ENCODE measurements at regions not wholly inside any gene's neighbourhood (a gene's known extent, or its start where the extent isn't known, plus 50 kb on each side); places are given as distances from the start of the nearest gene placed in this dataset.

DNA sequence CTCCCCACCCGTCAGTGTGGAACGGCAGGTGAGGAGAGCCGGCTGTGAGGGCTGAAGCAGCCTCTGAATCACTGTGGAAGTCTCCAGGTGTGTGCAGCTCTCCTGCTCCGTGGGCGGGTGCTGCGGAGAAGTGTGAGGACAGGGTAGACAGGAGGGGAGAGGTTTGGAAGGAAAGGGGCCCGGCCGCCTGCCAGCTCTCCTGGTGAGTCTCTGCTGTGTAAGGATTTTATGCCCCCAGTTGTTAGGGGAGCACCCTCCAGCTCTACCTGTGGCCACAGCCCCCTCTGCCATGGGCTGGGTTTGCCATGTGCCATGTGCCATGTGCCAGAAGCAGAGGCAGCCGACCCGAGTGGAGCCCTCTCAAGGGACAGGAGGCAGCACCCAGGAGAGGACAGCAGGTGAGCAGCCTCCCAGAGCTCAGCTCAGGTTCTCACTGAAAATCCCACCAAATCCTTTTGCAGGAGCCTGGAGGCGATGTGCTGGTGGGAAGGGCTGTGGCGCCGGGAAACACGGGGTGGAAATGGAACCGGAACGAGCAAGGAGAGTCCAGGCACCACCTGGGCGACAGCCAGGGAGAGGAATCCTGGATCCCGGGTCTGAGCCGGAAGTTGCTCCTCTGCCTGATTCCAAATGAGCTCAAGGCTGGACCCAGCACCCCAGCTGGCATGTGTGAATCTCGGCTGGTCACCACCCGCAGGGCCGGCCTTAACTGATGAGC, 804.4 kb downstream of the BRD1 start:
- no peak overlapping the region for H3K4me3 ChIP-seq
- H3K9me3 ChIP-seq (ENCODE audit: low read depth), result no peaks in the 10 kb centered on the region
- no peaks in the 10 kb centered on the region for H3K4me1 ChIP-seq (ENCODE audit: low read depth)
- no peaks in the 10 kb centered on the region for H3K36me3 ChIP-seq
- H3K27ac ChIP-seq, result no peak overlapping the region
- TF ChIP-seq, protein P1, sequence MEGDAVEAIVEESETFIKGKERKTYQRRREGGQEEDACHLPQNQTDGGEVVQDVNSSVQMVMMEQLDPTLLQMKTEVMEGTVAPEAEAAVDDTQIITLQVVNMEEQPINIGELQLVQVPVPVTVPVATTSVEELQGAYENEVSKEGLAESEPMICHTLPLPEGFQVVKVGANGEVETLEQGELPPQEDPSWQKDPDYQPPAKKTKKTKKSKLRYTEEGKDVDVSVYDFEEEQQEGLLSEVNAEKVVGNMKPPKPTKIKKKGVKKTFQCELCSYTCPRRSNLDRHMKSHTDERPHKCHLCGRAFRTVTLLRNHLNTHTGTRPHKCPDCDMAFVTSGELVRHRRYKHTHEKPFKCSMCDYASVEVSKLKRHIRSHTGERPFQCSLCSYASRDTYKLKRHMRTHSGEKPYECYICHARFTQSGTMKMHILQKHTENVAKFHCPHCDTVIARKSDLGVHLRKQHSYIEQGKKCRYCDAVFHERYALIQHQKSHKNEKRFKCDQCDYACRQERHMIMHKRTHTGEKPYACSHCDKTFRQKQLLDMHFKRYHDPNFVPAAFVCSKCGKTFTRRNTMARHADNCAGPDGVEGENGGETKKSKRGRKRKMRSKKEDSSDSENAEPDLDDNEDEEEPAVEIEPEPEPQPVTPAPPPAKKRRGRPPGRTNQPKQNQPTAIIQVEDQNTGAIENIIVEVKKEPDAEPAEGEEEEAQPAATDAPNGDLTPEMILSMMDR (IDR thresholded peaks at IDR 0.05; ENCODE audit: low read depth, low read length), result no peak
- no peak for DNase-seq (ENCODE audit: low read depth in 1 of 2, low spot score in 1 of 2)
- H3K27me3 ChIP-seq, result no peaks in the 10 kb centered on the region

DNA sequence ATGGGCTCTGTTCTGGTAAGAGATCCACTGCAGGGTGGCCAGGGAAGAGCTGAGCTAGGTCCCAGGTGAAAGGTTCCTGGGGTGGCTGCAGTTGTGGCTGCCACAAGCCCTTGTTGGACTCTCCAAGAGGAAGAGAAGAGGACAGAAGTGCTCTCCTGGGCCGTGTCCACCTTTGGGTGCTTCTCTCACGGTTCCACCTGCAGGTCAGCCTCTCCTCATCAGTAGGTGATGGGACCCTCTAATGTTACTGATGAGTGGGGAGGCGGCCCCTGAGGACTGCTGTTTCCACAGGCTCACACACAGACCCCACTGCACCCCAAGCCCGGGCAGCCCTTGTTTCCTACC, 804.9 kb downstream of the BRD1 start:
- TF ChIP-seq, protein P1 (IDR thresholded peaks at IDR 0.05; ENCODE audit: low read depth, low read length), result no peak
- Histone ChIP-seq H3K36me3 (no peaks in the 10 kb centered on the region), H3K27ac (no peak overlapping the region), H3K4me1 (ENCODE audit: low read depth) (no peaks in the 10 kb centered on the region), H3K4me3 (no peak overlapping the region), H3K9me3 (ENCODE audit: low read depth) (no peaks in the 10 kb centered on the region), H3K27me3 (no peaks in the 10 kb centered on the region)
- no peak for DNase-seq (ENCODE audit: low read depth in 1 of 2, low spot score in 1 of 2)

DNA sequence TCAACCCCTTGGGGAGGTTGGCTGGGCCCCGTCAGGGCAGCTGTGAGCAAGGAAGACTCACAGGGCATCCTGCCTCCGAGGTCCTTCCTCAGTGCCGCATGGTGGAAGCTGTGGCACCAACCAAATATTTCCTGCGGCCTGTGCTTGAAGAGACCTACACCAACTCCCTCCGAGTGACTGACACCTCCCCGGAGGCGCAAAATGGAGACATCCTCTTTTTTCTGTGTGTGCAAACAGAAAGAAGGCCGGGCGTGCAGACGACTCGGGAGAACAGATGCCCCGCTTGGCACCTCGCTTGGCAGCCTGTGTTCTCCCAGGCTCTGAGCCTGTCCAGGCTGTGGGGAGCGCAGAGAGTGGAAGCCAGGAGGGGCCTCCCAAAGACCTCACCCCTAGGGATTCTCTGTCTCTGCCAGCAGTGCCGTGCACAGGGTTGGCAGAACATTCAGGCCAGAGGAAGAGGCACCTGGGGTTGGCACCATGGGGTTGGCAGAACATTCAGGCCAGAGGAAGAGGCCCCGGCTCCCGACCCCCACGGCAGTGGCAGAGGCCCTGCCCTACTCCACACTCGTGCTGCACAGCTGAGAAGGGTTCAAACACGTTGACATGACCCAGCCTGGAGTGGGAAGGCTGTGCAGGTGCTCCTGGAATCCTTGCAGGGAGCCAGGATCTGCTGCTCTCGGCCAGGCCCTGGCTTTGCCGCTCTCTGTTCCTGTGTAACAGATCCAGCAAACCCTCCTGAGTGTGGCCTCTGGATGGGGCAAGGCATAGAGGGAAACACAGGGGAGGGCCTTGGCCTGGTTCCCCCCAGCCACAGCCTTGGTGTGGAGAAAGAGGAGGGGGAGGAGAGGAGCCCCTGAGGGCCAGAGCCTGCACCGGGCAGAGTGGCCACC, 805.5 kb downstream of the BRD1 start:
- Histone ChIP-seq H3K9me3 (ENCODE audit: low read depth) (no peaks in the 10 kb centered on the region), H3K36me3 (no peaks in the 10 kb centered on the region), H3K4me1 (ENCODE audit: low read depth) (no peaks in the 10 kb centered on the region), H3K27me3 (no peaks in the 10 kb centered on the region), H3K4me3 (no peak overlapping the region), H3K27ac (no peak overlapping the region)
- TF ChIP-seq, protein P1 (IDR thresholded peaks at IDR 0.05; ENCODE audit: low read depth, low read length), result no peak
- no peak for DNase-seq (ENCODE audit: low read depth in 1 of 2, low spot score in 1 of 2)

DNA sequence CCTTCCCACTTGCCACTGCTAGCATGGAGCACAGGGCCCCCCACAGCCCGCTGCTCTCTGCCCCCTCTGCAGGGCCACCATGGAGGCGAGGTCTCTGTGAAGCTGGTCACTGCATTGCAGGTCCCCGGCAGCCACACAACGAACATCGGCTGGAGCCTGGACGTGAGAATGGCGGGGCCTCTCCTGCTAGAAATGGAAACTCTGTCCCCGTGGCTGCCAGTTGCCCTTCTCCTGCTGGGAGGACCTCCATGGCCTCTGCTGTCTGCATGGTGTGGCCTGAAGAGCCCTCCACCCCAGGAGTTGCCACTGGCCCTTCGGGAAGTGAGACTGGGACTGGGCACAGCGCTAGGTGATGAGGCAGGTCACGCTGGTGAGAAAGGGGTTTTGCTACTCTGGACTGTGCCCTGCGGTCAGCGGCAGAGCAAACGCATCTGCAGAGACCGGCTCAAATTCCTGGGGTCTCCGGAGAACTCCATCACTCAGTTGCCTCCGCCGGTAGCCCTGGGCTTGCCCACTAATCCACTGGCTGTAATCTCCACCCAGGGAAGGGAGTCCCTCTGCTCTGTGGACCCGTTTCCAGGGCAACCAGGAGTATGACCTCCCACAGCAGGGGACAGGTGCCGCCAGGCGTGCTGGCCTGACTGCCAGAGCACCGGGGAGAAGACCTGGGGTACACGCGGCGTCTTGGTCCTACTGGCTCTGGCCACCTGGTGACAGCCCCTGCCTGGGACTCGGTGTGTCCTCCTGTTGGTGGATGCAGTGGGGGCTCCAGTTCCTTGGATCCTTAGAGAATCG, 806.3 kb downstream of the BRD1 start:
- Histone ChIP-seq H3K4me1 (ENCODE audit: low read depth) (no peaks in the 10 kb centered on the region), H3K27ac (no peak overlapping the region), H3K9me3 (ENCODE audit: low read depth) (no peaks in the 10 kb centered on the region), H3K27me3 (no peaks in the 10 kb centered on the region), H3K4me3 (no peak overlapping the region), H3K36me3 (no peaks in the 10 kb centered on the region)
- DNase-seq (ENCODE audit: low read depth in 1 of 2, low spot score in 1 of 2), result no peak
- TF ChIP-seq, protein P1 (IDR thresholded peaks at IDR 0.05; ENCODE audit: low read depth, low read length), result no peak
